SK-N-DZ (cell line): ENCODE measurements at regions not wholly inside any gene's neighbourhood (a gene's known extent, or its start where the extent isn't known, plus 50 kb on each side); places are given as distances from the start of the nearest gene placed in this dataset.

Experiments used
- DNase-seq: peaks from one replicate; pipeline ENCODE4 v3.0.0-alpha.2; 2015; ENCODE audit warnings: low spot score

- no peak for DNase-seq
Measured at GRCh38 chr9:108722396-108722795, 133.4 kb downstream of the ACTL7B start.

GRCh38 chr9:108720191-108720642 lies 135.6 kb downstream of the ACTL7B start:
- DNase-seq = no peak

GRCh38 chr9:108710424-108710823 lies 145.4 kb downstream of the ACTL7B start:
- DNase-seq = no peak

GRCh38 chr9:108709997-108710396 lies 145.8 kb downstream of the ACTL7B start:
- no peak for DNase-seq

DNA sequence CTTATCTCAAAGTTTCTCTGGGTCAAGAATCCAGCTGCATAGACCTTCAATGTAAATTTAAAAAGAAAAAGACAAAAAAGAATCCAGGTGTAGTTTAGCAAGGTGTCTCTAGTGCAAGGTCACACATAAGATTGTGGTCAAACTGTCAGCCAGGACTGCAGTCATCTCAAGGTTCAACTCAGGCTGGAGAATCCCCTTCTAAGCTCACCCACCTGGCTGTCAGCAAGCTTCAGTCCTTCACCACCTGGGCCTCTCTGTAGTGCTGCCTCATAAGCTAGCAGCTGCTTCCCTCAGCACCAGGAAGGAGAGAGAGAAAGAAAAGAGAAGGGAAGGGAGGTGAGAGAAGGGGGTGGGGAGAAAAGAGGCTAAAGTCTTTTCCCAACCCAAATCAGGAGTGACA lies 146.7 kb downstream of the ACTL7B start:
- DNase-seq = no peak

DNA sequence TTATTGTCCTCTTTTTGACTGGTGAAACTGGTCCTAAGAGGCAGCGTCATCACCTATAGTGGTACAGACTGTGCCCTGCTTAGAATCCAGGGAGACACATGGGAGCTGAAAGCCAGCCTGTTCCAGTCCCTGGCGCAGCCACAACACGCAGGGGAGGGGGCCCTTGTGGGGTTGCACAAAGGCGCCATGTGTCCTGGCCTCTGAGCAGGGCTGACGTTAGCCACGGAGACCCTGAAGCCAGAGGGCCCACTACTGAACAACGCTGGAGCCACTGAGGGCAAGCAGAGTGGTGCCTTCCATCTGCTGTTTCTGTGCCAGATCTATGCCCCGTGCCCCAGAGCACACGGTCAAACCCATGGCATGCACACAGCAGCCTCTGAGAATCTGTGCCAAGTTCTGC lies 147.3 kb downstream of the ACTL7B start:
- DNase-seq = no peak

- DNase-seq = no peak
Measured at GRCh38 chr9:108707120-108707519, 148.7 kb downstream of the ACTL7B start.

GRCh38 chr9:108704156-108704852 lies 151.5 kb downstream of the ACTL7B start:
- no peak for DNase-seq

DNA sequence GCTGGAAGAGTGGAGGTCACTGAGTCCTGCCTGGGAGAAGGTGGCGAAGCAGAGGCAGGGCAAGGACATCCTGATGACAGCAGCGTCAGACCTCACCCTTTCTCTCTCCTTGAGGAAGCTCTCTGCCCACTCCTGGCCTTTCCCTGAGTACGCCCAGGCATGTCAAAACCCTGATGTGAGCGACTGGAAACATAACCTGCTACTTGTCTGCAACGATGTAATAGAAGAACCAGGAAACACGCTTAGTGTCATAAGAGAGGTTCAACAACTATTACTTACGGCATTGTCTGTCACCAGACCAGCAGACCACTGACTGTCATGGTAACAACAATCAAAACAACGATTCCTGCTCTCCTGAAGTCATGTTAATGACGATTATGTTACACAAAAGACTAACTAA lies 152.4 kb downstream of the ACTL7B start:
- no peak for DNase-seq

DNA sequence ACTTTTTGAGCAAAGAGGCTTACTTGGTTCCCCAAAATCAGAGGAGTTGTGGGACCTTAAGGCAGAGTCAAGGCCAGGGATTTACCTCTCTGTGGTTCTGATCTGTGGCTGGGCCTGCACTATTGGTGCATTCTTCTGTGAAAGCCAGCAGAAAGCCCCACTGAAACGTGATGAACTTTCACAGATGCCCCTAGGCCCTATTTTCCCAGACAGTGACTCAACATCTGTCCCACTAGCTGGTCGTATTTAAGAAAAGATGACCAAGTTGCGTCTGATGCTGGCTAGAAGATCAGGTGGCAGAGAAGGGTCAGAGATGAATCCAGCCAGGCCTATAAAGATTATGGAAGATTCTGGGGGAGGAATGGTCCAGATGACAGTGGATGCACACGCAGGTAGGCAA lies 153.1 kb downstream of the ACTL7B start:
- DNase-seq = no peak

DNA sequence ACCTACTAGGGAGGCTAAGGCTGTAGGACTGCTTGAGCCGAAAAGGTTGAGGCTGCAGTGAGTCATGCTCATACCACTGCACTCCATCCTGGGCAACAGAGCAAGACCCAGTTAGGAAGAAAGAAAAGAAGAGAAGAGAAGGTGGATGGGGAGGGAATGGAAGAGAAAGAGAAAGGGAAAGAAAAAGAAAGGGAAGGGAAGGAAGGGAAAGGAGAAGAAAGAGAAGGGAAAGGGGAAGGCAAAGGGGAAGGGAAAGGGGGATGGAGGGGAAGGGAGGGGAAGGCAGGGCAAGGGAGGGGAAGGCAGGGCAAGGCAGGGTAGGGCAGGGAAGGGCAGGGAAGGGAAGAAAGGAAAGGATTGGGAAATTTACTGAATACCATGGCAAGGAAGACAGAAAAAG lies 157.0 kb downstream of the ACTL7B start:
- DNase-seq = no peak

- DNase-seq = no peak
Measured at GRCh38 chr9:108698231-108698630, 157.6 kb downstream of the ACTL7B start.

DNA sequence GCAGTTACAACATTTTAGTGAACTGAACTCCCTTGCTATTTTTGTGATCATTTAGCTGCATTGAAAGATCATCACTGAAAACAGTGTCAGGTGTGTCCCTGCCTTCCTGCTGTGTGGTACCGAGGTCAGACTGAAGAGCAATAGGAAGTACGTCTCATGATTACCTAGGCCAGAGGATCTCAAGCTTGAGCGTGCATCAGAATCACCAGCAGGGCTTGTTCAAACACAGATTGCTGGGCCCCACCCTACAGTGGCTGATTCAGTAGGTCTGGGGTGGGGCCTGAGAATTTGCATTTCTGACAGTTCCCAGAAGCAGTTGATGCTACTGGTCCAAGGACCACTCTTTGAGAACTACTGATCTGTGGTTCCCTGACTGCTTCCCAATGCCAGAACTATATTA lies 159.6 kb downstream of the ACTL7B start:
- no peak for DNase-seq

DNA sequence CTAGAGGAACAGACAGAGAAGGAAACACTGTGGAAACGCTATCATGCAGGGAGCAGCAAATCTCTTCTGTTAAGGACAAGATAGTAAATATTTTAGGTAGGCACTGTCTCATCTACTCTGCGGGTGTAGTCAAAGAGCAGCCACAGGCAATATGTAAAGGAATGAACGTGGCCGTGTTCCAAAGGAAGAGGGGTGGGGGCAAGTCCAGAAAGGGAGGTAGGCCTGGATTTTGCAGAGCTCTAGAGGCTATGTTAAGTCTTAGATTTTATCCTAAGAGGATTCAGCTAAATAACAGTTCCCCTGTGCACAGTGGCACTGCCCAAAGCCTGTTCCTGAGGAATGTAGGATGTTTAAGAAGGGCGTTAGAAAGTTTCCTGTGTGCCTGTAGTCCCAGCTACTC lies 161.6 kb downstream of the ACTL7B start:
- DNase-seq = no peak

- DNase-seq = no peak
Measured at GRCh38 chr9:108691614-108692013, 164.2 kb downstream of the ACTL7B start.

GRCh38 chr9:108688676-108689075 lies 167.1 kb downstream of the ACTL7B start:
- no peak for DNase-seq

DNA sequence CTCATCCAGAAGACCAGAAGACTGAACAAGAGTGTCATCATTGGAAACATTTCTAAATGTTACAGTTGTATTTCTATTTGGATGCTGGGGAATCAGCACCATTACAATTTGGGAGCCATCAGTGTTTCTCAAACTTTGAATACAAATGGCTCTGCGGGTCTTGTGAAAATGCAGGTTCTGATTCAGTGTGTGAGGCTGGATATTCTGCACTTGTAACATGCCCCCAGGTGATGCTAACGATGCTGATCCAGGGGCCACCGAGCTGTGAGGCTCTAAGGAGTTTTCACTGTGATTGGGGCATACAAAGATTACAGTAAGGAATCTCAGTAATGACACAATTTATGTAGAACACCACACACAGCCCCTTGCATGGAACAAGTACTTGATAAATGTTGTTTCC lies 167.7 kb downstream of the ACTL7B start:
- no peak for DNase-seq

- DNase-seq = no peak
Measured at GRCh38 chr9:108687006-108687987, 168.5 kb downstream of the ACTL7B start.

DNA sequence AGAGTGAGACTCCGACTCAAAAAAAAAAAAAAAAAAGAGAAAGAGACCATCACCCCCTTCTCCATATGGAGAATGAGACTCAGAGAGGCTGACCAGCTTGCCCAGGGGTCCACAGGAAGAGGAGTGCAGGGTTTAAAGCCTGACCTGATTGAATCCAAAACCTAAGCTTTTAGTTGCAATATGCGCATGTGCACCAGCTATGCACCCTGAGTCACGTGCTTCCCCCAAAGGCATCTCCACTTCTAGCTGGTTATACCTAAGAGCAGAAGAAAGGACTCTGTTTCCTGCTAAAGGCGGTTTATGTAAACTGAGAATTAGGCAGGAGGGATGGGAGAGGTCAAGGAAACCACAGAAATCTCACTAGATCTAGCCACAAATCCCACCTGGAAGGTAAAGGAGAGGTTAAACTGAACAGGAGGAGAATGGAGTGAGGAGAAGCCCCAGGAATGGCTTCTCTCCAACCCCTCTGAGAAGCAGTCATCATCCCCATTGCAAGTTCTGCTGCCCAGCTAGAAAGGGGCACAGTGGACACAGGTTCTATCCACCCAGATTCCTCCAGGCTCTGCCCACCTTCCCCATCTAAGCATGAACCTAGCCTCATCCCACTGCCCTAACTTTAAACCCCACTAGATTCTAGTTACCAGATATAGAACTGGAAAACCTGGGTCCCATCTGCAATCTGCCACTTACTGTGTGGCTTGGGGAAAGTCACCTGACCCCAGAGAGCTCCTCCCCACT lies 171.3 kb downstream of the ACTL7B start:
- no peak for DNase-seq

GRCh38 chr9:108683245-108683644 lies 172.5 kb downstream of the ACTL7B start:
- DNase-seq = no peak

DNA sequence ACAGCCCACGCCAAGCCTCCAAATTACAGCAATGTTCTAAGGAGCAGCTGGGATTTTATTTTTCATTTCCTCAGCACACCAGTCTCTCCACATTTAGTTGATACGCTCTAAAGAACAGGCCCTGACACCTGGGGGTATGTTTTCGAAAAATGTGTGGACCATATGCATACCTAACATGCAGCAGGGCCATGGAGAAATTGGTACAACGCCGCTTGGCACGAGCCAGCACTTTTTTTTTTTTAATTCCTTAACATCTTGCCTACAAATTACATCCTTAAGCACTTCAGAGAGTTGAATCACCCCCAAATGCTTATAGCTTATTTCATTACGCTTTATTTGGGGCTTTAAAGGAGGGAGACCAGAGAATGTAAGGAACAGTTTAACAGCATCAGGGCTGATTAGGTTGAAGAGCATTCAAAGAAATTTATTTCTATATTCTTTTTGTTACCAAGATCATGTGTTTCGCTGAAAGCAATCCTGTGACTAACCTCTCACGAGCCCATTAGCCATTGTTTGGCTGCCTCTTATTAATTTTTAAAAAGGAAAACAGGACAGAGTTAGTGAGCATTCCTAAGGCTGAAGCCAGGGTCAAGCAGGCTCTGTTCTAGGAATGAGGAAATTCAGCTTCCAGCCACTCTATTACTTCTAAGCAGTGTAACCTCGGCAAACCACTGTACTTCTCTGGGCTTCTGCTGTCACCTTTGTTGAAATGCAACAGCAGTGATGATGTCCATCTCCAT lies 173.8 kb downstream of the ACTL7B start:
- no peak for DNase-seq
